Uterus (tissue), 2 donors: ENCODE measurements at regions not wholly inside any gene's neighbourhood (a gene's known extent, or its start where the extent isn't known, plus 50 kb on each side); places are given as distances from the start of the nearest gene placed in this dataset.

ENCODE experiments used
- POLR2A ChIP-seq, 2 donors: fragments of 450-650 bp; IDR thresholded peaks; one replicate each; pipeline ENCODE4 v1.6.1; 2016; ENCODE audit warnings: antibody characterized with exemption in 2 of 2, mild to moderate bottlenecking in 1 of 2, moderate library complexity in 1 of 2
- TF ChIP-seq, protein P1 (sequence below), 4 experiments: fragments of 200-600 bp in 2 of 4; fragments of 450-650 bp in 2 of 4; sonication (generic) in 2 of 4; IDR thresholded peaks; one replicate each; pipeline ENCODE4 v1.5.1; 2016 to 2019; ENCODE audit warnings: antibody characterized with exemption in 4 of 4, mild to moderate bottlenecking in 2 of 4, moderate library complexity in 1 of 4

DNA sequence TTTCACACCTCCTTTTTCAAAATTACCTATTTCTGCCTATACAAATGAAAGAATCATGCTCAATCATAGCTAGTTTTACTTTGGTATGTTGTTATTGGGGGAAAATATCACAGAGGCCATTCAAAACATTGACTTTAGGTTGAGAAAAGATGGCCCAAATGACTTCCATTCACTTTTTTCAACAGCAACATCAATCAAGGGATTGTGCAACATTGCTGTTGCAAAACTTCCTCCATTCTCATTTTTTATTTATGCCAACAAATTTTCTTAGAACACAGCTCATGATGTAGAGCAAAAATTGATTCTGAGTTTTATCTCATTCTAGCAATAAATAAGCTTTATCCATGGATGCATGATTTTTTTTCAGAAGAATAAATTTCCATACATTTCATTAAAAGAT, 93.6 kb upstream of the RORB start:
- TF ChIP-seq, protein P1, sequence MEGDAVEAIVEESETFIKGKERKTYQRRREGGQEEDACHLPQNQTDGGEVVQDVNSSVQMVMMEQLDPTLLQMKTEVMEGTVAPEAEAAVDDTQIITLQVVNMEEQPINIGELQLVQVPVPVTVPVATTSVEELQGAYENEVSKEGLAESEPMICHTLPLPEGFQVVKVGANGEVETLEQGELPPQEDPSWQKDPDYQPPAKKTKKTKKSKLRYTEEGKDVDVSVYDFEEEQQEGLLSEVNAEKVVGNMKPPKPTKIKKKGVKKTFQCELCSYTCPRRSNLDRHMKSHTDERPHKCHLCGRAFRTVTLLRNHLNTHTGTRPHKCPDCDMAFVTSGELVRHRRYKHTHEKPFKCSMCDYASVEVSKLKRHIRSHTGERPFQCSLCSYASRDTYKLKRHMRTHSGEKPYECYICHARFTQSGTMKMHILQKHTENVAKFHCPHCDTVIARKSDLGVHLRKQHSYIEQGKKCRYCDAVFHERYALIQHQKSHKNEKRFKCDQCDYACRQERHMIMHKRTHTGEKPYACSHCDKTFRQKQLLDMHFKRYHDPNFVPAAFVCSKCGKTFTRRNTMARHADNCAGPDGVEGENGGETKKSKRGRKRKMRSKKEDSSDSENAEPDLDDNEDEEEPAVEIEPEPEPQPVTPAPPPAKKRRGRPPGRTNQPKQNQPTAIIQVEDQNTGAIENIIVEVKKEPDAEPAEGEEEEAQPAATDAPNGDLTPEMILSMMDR (IDR thresholded peaks at IDR 0.05): no peak
- TF ChIP-seq POLR2A (IDR thresholded peaks at IDR 0.05): no peak
